Tibial nerve (tissue), 4 donors: ENCODE measurements at regions not wholly inside any gene's neighbourhood (a gene's known extent, or its start where the extent isn't known, plus 50 kb on each side); places are given as distances from the start of the nearest gene placed in this dataset.

Experiments used
- EP300 ChIP-seq, 2 donors: sonication (generic); formaldehyde crosslinking; IDR thresholded peaks; one replicate each; pipeline ENCODE4 v1.6.1; 2017; ENCODE audit warnings: antibody characterized with exemption in 2 of 2, mild to moderate bottlenecking in 1 of 2
- POLR2A ChIP-seq, 2 donors: fragments of 450-650 bp; IDR thresholded peaks; one replicate each; pipeline ENCODE4 v1.6.1; 2017; ENCODE audit warnings: antibody characterized with exemption in 2 of 2, mild to moderate bottlenecking in 2 of 2, moderate library complexity in 2 of 2
- TF ChIP-seq, protein P1 (sequence below), 5 experiments: fragments of 200-600 bp in 3 of 5; fragments of 450-650 bp in 2 of 5; sonication (generic) in 3 of 5; IDR thresholded peaks; one replicate each; pipeline ENCODE4 v1.5.1; 2016 to 2019; ENCODE audit warnings: antibody characterized with exemption in 5 of 5, mild to moderate bottlenecking in 3 of 5, moderate library complexity in 2 of 5

DNA sequence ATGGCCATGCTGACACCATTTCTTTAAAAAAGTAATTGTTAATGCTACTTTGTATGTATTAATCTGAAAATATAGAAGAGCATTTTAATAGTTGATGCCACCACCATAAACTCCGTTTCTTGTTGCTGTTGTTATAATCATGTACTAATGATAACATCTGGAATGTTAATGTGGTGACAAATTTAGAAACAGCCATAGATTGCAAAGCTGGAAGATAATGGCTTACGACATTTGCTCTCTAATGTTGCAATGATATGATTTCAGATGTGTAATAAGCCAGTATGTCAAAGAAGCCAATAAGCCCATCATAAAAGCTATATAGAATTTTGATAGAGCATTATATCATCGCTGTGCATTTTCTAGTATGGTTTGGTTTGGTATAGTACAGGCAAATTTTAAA, 579.4 kb upstream of the ZFP42 start:
- TF ChIP-seq POLR2A (IDR thresholded peaks at IDR 0.05), result no peak
- TF ChIP-seq, protein P1, sequence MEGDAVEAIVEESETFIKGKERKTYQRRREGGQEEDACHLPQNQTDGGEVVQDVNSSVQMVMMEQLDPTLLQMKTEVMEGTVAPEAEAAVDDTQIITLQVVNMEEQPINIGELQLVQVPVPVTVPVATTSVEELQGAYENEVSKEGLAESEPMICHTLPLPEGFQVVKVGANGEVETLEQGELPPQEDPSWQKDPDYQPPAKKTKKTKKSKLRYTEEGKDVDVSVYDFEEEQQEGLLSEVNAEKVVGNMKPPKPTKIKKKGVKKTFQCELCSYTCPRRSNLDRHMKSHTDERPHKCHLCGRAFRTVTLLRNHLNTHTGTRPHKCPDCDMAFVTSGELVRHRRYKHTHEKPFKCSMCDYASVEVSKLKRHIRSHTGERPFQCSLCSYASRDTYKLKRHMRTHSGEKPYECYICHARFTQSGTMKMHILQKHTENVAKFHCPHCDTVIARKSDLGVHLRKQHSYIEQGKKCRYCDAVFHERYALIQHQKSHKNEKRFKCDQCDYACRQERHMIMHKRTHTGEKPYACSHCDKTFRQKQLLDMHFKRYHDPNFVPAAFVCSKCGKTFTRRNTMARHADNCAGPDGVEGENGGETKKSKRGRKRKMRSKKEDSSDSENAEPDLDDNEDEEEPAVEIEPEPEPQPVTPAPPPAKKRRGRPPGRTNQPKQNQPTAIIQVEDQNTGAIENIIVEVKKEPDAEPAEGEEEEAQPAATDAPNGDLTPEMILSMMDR (IDR thresholded peaks at IDR 0.05), result no peak
- TF ChIP-seq EP300 (IDR thresholded peaks at IDR 0.05), result no peak
